ENCODE measurements at regions not wholly inside any gene's neighbourhood (a gene's known extent, or its start where the extent isn't known, plus 50 kb on each side); places are given as distances from the start of the nearest gene placed in this dataset.

DNA sequence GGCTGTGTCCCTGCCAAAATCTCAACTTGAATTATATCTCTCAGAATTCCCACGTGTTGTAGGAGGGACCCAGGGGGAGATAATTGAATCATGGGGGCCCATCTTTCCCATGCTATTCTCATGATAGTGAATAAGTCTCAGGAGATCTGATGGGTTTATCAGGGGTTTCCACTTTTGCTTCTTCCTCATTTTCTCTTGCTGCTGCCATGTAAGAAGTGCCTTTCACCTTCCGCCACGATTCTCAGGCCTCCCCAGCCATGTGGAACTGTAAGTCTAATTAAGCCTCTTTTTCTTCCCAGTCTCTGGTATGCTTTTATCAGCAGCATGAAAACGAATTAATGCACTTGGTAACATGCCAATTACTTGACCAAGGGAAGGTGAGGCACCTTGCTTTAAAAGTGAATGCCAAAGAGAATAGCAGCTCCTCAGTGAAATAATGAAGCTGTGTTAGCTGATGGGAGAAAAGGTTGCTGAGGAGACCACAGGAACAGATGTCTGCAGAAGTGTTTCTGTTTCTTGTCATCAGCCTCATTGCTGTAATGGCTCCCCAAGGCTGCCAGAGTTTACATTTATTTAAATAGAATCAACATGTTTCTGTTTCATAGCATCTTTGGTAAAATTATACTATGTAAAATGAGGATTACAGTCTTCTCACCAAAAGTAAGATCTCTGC, 89.0 kb upstream of the CD44 start:
- H3K27ac ChIP-seq (ENCODE audit: low read length): peak overlapping the region; percentile 16; the same call in 1 of the 2 replicates
- no peak overlapping the region for H3K4me3 ChIP-seq (ENCODE audit: low read length)
- H2AFZ ChIP-seq (ENCODE audit: low read depth, low read length): peak overlapping the region; percentile 33; the same call in 1 of the 2 replicates
- H3K9me3 ChIP-seq (ENCODE audit: insufficient read depth, low read length): no peaks in the 10 kb centered on the region
- H4K20me1 ChIP-seq (ENCODE audit: insufficient read depth, low read length): no peaks in the 10 kb centered on the region
- no peak for TF ChIP-seq EZH2phosphoT487 (IDR thresholded peaks at IDR 0.05; ENCODE audit: low read depth)
- TF ChIP-seq, protein P1, sequence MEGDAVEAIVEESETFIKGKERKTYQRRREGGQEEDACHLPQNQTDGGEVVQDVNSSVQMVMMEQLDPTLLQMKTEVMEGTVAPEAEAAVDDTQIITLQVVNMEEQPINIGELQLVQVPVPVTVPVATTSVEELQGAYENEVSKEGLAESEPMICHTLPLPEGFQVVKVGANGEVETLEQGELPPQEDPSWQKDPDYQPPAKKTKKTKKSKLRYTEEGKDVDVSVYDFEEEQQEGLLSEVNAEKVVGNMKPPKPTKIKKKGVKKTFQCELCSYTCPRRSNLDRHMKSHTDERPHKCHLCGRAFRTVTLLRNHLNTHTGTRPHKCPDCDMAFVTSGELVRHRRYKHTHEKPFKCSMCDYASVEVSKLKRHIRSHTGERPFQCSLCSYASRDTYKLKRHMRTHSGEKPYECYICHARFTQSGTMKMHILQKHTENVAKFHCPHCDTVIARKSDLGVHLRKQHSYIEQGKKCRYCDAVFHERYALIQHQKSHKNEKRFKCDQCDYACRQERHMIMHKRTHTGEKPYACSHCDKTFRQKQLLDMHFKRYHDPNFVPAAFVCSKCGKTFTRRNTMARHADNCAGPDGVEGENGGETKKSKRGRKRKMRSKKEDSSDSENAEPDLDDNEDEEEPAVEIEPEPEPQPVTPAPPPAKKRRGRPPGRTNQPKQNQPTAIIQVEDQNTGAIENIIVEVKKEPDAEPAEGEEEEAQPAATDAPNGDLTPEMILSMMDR (IDR thresholded peaks at IDR 0.05; ENCODE audit: low read depth, low read length): no peak
- H3K4me2 ChIP-seq (ENCODE audit: low read length): peak overlapping the region; percentile 21; the same call in 1 of the 2 replicates
- H3K9ac ChIP-seq (ENCODE audit: low read length): no peak overlapping the region
- peaks cover 3% of the 10 kb centered on the region for H3K36me3 ChIP-seq (replicated peaks; ENCODE audit: low read depth, low read length)
- no peaks in the 10 kb centered on the region for H3K79me2 ChIP-seq (ENCODE audit: low read length)
- H3K4me1 ChIP-seq (ENCODE audit: low read length): peaks cover 35% of the 10 kb centered on the region
- no peaks in the 10 kb centered on the region for H3K27me3 ChIP-seq (ENCODE audit: low read depth, low read length)

DNA sequence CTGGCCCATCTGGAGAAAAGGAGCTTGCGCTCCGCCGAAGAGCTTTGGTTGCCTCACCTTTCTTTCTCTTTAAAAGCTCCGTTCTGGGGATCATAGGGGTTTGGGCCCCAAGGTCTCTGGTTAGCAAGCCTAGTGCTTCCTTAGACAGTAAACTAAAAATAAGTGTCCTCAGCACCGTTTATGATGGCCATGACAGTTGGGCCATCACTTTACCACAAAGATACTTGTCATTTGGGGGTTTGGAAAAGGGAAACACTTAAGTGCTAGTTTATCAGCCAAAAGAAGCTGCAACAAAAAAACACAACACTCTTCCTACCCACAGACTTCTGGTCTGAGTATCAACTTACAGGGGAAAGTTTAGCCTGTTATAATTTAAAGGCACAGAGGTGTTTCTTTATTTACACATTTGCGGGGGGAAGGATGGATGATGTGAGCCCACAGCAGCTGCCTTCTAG, 88.4 kb upstream of the CD44 start:
- H3K4me1 ChIP-seq (ENCODE audit: low read length): peaks cover 29% of the 10 kb centered on the region
- no peaks in the 10 kb centered on the region for H3K27me3 ChIP-seq (ENCODE audit: low read depth, low read length)
- no peaks in the 10 kb centered on the region for H4K20me1 ChIP-seq (ENCODE audit: insufficient read depth, low read length)
- no peak overlapping the region for H3K4me2 ChIP-seq (ENCODE audit: low read length)
- TF ChIP-seq, protein P1 (IDR thresholded peaks at IDR 0.05; ENCODE audit: low read depth, low read length): no peak
- no peak for TF ChIP-seq EZH2phosphoT487 (IDR thresholded peaks at IDR 0.05; ENCODE audit: low read depth)
- H2AFZ ChIP-seq (ENCODE audit: low read depth, low read length): 0 out of 2 replicates have a peak overlapping the region, but pooled peaks have one; percentile 9
- H3K4me3 ChIP-seq (ENCODE audit: low read length): no peak overlapping the region
- peaks cover 7% of the 10 kb centered on the region for H3K36me3 ChIP-seq (replicated peaks; ENCODE audit: low read depth, low read length)
- no peak overlapping the region for H3K27ac ChIP-seq (ENCODE audit: low read length)
- no peaks in the 10 kb centered on the region for H3K79me2 ChIP-seq (ENCODE audit: low read length)
- H3K9me3 ChIP-seq (ENCODE audit: insufficient read depth, low read length): no peaks in the 10 kb centered on the region
- no peak overlapping the region for H3K9ac ChIP-seq (ENCODE audit: low read length)

DNA sequence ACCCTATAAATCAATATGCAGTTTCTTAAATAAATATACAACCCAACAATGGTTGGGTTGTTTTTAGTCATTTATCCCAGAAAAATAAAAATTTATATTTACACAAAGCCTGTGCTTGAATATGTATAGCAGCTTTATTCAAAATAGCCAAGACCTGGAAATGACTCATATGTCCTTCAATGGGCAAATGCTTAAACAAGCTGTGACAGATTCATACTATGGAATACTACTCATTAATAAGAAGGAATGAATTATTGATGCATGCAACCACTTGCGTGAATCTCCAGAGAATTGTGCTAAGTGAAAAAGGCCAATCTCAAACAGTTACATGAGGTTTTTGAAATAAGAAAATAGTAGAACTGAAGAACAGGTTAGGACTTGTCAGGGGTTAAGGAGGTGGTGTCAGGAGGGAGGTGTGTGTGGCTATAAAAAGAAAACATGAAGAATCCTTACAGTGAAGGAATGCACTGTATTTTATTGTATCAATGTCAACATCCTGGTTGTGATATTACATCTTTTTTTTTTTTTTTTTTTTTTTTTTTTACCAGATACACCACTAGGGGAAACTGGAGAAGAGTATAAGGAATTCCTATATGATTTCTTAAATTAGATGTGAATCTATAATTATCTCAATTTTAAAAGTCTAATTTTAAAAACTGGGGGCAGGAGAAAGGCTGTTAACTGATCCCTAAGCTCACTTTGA, 82.4 kb upstream of the CD44 start:
- Histone ChIP-seq H3K27me3 (ENCODE audit: low read depth, low read length) (no peaks in the 10 kb centered on the region), H3K9me3 (ENCODE audit: insufficient read depth, low read length) (0 out of 2 replicates have a peak, but pooled peaks cover 9% of the 10 kb centered on the region), H3K4me2 (ENCODE audit: low read length) (no peak overlapping the region), H3K4me3 (ENCODE audit: low read length) (no peak overlapping the region), H4K20me1 (ENCODE audit: insufficient read depth, low read length) (no peaks in the 10 kb centered on the region), H3K36me3 (replicated peaks; ENCODE audit: low read depth, low read length) (peaks cover 19% of the 10 kb centered on the region), H3K9ac (ENCODE audit: low read length) (no peak overlapping the region), H3K4me1 (ENCODE audit: low read length) (peaks cover 39% of the 10 kb centered on the region), H2AFZ (ENCODE audit: low read depth, low read length) (no peak overlapping the region), H3K27ac (ENCODE audit: low read length) (no peak overlapping the region), H3K79me2 (ENCODE audit: low read length) (no peaks in the 10 kb centered on the region)
- TF ChIP-seq, protein P1 (IDR thresholded peaks at IDR 0.05; ENCODE audit: low read depth, low read length): no peak
- no peak for TF ChIP-seq EZH2phosphoT487 (IDR thresholded peaks at IDR 0.05; ENCODE audit: low read depth)

All from OCI-LY3 (cell line).